OCI-LY1 (cell line): ENCODE measurements at regions not wholly inside any gene's neighbourhood (a gene's known extent, or its start where the extent isn't known, plus 50 kb on each side); places are given as distances from the start of the nearest gene placed in this dataset.
A peak's percentile ranks its signal among the peaks of the same experiment; 100 is the strongest.
"Not testable (repeated sequence)": the region's sequence is repeated elsewhere in the genome, so short reads cannot be mapped to it uniquely, and the experiment has no call there.

Experiments
- H2AFZ ChIP-seq: fragments of 200-600 bp; sonication (generic), shearing (Covaris generic); 2 replicates; pipeline ENCODE4 v1.6.0; 2014; ENCODE audit warnings: antibody characterized with exemption, mild to moderate bottlenecking, low read length
- H3F3A ChIP-seq: fragments of 200-600 bp; sonication (generic), shearing (Covaris generic); 2 replicates; pipeline ENCODE4 v1.6.0; 2014; ENCODE audit warnings: mild to moderate bottlenecking, antibody characterized with exemption, low read length, moderate library complexity; ENCODE audit not compliant: insufficient read depth
- H3K27ac ChIP-seq: fragments of 200-600 bp; sonication (generic); 2 replicates; pipeline ENCODE4 v1.5.1; 2014; ENCODE audit warnings: low read length, mixed run types, mild to moderate bottlenecking, low read depth; ENCODE audit not compliant: poor library complexity, severe bottlenecking
- H3K27me3 ChIP-seq: fragments of 200-600 bp; sonication (generic); 2 replicates; pipeline ENCODE4 v1.6.0; 2014; ENCODE audit warnings: antibody characterized with exemption, mild to moderate bottlenecking, low read length, moderate library complexity; ENCODE audit not compliant: insufficient read depth
- H3K36me3 ChIP-seq: fragments of 200-600 bp; sonication (generic); 2 replicates; pipeline ENCODE4 v1.6.1; 2014; ENCODE audit warnings: mild to moderate bottlenecking, antibody characterized with exemption, low read length, moderate library complexity, mixed read lengths; ENCODE audit not compliant: insufficient read depth
- H3K4me1 ChIP-seq: fragments of 200-600 bp; sonication (generic); 2 replicates; pipeline ENCODE4 v1.5.1; 2014; ENCODE audit warnings: mild to moderate bottlenecking, low read length, moderate library complexity; ENCODE audit not compliant: insufficient read depth, severe bottlenecking
- H3K4me2 ChIP-seq: fragments of 200-600 bp; sonication (generic), shearing (Covaris generic); 2 replicates; pipeline ENCODE4 v1.6.1; 2014; ENCODE audit warnings: low read length
- H3K4me3 ChIP-seq: fragments of 200-600 bp; sonication (generic); 2 replicates; pipeline ENCODE4 v1.5.1; 2014; ENCODE audit warnings: low read length, low read depth, mild to moderate bottlenecking, mixed read lengths; ENCODE audit not compliant: poor library complexity, severe bottlenecking
- H3K79me2 ChIP-seq: fragments of 200-600 bp; shearing (Covaris generic); 2 replicates; pipeline ENCODE4 v1.6.1; 2016; ENCODE audit warnings: mixed run types, low read length, mixed read lengths; ENCODE audit not compliant: insufficient read depth
- H3K9ac ChIP-seq: fragments of 200-600 bp; sonication (generic), shearing (Covaris generic); 2 replicates; pipeline ENCODE4 v1.6.1; 2014; ENCODE audit warnings: mild to moderate bottlenecking, low read length, mixed read lengths
- H3K9me2 ChIP-seq: fragments of 200-600 bp; sonication (generic), shearing (Covaris generic); 2 replicates; pipeline ENCODE4 v1.6.1; 2014; ENCODE audit warnings: low read depth, mild to moderate bottlenecking, low read length, mixed read lengths
- H3K9me3 ChIP-seq: fragments of 200-600 bp; shearing (Covaris generic); 2 replicates; pipeline ENCODE4 v1.6.1; 2014; ENCODE audit warnings: low read length, mixed read lengths
- H4K20me1 ChIP-seq: fragments of 200-600 bp; sonication (generic), shearing (Covaris generic); 2 replicates; pipeline ENCODE4 v1.6.0; 2016; ENCODE audit warnings: mild to moderate bottlenecking, low read length; ENCODE audit not compliant: insufficient read depth
- CTCF ChIP-seq: fragments of 200-600 bp; sonication (generic), shearing (Covaris generic); IDR thresholded peaks from 2 replicates; pipeline ENCODE4 v1.5.1; 2017; ENCODE audit warnings: mild to moderate bottlenecking, antibody characterized with exemption, low read length, moderate library complexity, mixed read lengths
- EZH2 ChIP-seq: fragments of 200-600 bp; sonication (generic), shearing (Covaris generic); IDR thresholded peaks from 2 replicates; pipeline ENCODE4 v1.8.0; 2017; ENCODE audit warnings: borderline replicate concordance, mixed run types, mild to moderate bottlenecking, antibody characterized with exemption, low read length, moderate library complexity, mixed read lengths

- Histone ChIP-seq H3K27me3 (no peaks in the 10 kb centered on the region), H2AFZ (no peak overlapping the region), H3K79me2 (no peaks in the 10 kb centered on the region), H3K9me3 (no peaks in the 10 kb centered on the region), H3K4me1 (no peaks in the 10 kb centered on the region), H3K36me3 (no peaks in the 10 kb centered on the region), H3K27ac (no peak overlapping the region), H3K4me2 (no peak overlapping the region), H4K20me1 (no peaks in the 10 kb centered on the region), H3K9me2 (no peaks in the 10 kb centered on the region), H3K9ac (no peak overlapping the region), H3F3A (no peaks in the 10 kb centered on the region), H3K4me3 (no peak overlapping the region)
- TF ChIP-seq EZH2, result no peak
- no peak for TF ChIP-seq CTCF
Measured at GRCh38 chr1:197842646-197843045, 59.8 kb upstream of the C1orf53 start.

GRCh38 chr1:197841883-197842553 lies 60.4 kb upstream of the C1orf53 start:
- no peak overlapping the region for H2AFZ ChIP-seq
- no peaks in the 10 kb centered on the region for H4K20me1 ChIP-seq
- H3K27ac ChIP-seq, result no peak overlapping the region
- H3K9me2 ChIP-seq, result no peaks in the 10 kb centered on the region
- no peaks in the 10 kb centered on the region for H3K9me3 ChIP-seq
- H3K4me2 ChIP-seq, result no peak overlapping the region
- H3K27me3 ChIP-seq, result no peaks in the 10 kb centered on the region
- H3F3A ChIP-seq, result no peaks in the 10 kb centered on the region
- H3K36me3 ChIP-seq, result no peaks in the 10 kb centered on the region
- H3K4me1 ChIP-seq, result no peaks in the 10 kb centered on the region
- H3K4me3 ChIP-seq, result no peak overlapping the region
- H3K79me2 ChIP-seq, result no peaks in the 10 kb centered on the region
- TF ChIP-seq CTCF, result no peak
- no peak for TF ChIP-seq EZH2
- H3K9ac ChIP-seq, result no peak overlapping the region

- Histone ChIP-seq H3K4me2 (no peak overlapping the region), H3K9me3 (no peaks in the 10 kb centered on the region), H3K9ac (no peak overlapping the region), H3K4me3 (no peak overlapping the region), H3K79me2 (no peaks in the 10 kb centered on the region), H3K27ac (no peak overlapping the region), H3K36me3 (no peaks in the 10 kb centered on the region), H3K27me3 (no peaks in the 10 kb centered on the region), H2AFZ (0 out of 2 replicates have a peak overlapping the region, but pooled peaks have one; percentile 48), H4K20me1 (no peaks in the 10 kb centered on the region), H3F3A (no peaks in the 10 kb centered on the region), H3K4me1 (no peaks in the 10 kb centered on the region), H3K9me2 (no peaks in the 10 kb centered on the region)
- TF ChIP-seq CTCF (peak; percentile 11; the same call in 1 of the 2 replicates), EZH2 (no peak)
Measured at GRCh38 chr1:197841158-197841557, 61.3 kb upstream of the C1orf53 start.

GRCh38 chr1:197839786-197840185 lies 62.6 kb upstream of the C1orf53 start:
- H3K27ac ChIP-seq, H3K36me3 ChIP-seq, H3K9ac ChIP-seq, H3K9me2 ChIP-seq, H3K4me1 ChIP-seq, H4K20me1 ChIP-seq, H3K9me3 ChIP-seq, H2AFZ ChIP-seq, H3F3A ChIP-seq, H3K4me3 ChIP-seq, H3K27me3 ChIP-seq, H3K79me2 ChIP-seq, H3K4me2 ChIP-seq: not testable (repeated sequence)
